Endodermal cell (in vitro differentiated cells): ENCODE measurements at regions not wholly inside any gene's neighbourhood (a gene's known extent, or its start where the extent isn't known, plus 50 kb on each side); places are given as distances from the start of the nearest gene placed in this dataset.

Experiments
- DNase-seq: peaks from one replicate; pipeline ENCODE4 v3.0.0-alpha.2; 2017
- H3K27ac ChIP-seq: 2 replicates; pipeline ENCODE4 v1.5.1; 2013; ENCODE audit warnings: mild to moderate bottlenecking, low read depth, low read length, moderate library complexity
- H3K27me3 ChIP-seq: 2 replicates; pipeline ENCODE4 v1.6.1; 2013; ENCODE audit warnings: mild to moderate bottlenecking, low read length, moderate library complexity; ENCODE audit not compliant: insufficient read depth, control insufficient read depth, poor library complexity, severe bottlenecking
- H3K36me3 ChIP-seq: 2 replicates; pipeline ENCODE4 v1.7.0; 2013; ENCODE audit warnings: mild to moderate bottlenecking, low read length, moderate library complexity; ENCODE audit not compliant: control insufficient read depth, insufficient read depth
- H3K4me1 ChIP-seq: one replicate; pipeline ENCODE4 v1.7.0; 2013; ENCODE audit warnings: low read length; ENCODE audit not compliant: control insufficient read depth, insufficient read depth
- H3K4me3 ChIP-seq: 2 replicates; pipeline ENCODE4 v1.5.1; 2013; ENCODE audit warnings: mild to moderate bottlenecking, low read length, moderate library complexity
- H3K9ac ChIP-seq: 2 replicates; pipeline ENCODE4 v1.6.1; 2013; ENCODE audit warnings: mild to moderate bottlenecking, low read length, moderate library complexity; ENCODE audit not compliant: poor library complexity, severe bottlenecking; ENCODE audit errors: extremely low read depth
- H3K9me3 ChIP-seq: 2 replicates; pipeline ENCODE4 v1.6.1; 2013; ENCODE audit warnings: mild to moderate bottlenecking, low read length, moderate library complexity; ENCODE audit not compliant: control insufficient read depth
- H3K27ac Mint-ChIP-seq: 2 replicates; pipeline ENCODE4 v1.8.0; 2020; ENCODE audit warnings: mixed read lengths
- H3K27me3 Mint-ChIP-seq: 2 replicates; pipeline ENCODE4 v1.8.0; 2021; ENCODE audit warnings: mild to moderate bottlenecking, mixed read lengths; ENCODE audit not compliant: insufficient read depth
- H3K36me3 Mint-ChIP-seq: 2 replicates; pipeline ENCODE4 v1.8.0; 2020; ENCODE audit warnings: low read depth, mixed read lengths
- H3K4me1 Mint-ChIP-seq: 2 replicates; pipeline ENCODE4 v1.8.0; 2020; ENCODE audit warnings: mixed read lengths
- H3K4me3 Mint-ChIP-seq: 2 replicates; pipeline ENCODE4 v1.8.0; 2020; ENCODE audit warnings: mild to moderate bottlenecking, moderate library complexity, mixed read lengths
- H3K9me3 Mint-ChIP-seq: 2 replicates; pipeline ENCODE4 v1.8.0; 2020; ENCODE audit warnings: mild to moderate bottlenecking, mixed read lengths
- CTCF ChIP-seq: fragments of 200-600 bp; sonication (generic); conservative IDR thresholded peaks from 2 replicates; pipeline ENCODE4 v1.5.0; 2021; ENCODE audit warnings: antibody characterized with exemption, mild to moderate bottlenecking
- WGBS, 2 experiments: methylation state at CpG; one replicate each; pipeline versions ENCODE4 v1.1.5 to v1.1.7; 2013; ENCODE audit warnings: missing lambda C conversion rate in 2 of 2, mixed read lengths in 1 of 2; ENCODE audit not compliant: insufficient coverage in 1 of 2, insufficient read length in 1 of 2; 5-methylcytosine and 5-hydroxymethylcytosine counted together

GRCh38 chr14:26867171-26867757 lies 269.4 kb upstream of the NOVA1 start:
- Histone ChIP-seq H3K9ac (no peak overlapping the region), H3K4me1 (peaks cover 4% of the 10 kb centered on the region), H3K4me3 (no peak overlapping the region), H3K36me3 (no peaks in the 10 kb centered on the region), H3K27ac (no peak overlapping the region), H3K9me3 (no peaks in the 10 kb centered on the region), H3K27me3 (no peaks in the 10 kb centered on the region)
- WGBS, 2 experiments: 43% methylated on average over 4 of the region's 6 CpGs; no CpG with 5 or more reads in 1 of the 2 experiments
- Mint-ChIP-seq H3K27ac (no peak overlapping the region), H3K36me3 (no peaks in the 10 kb centered on the region), H3K4me1 (peaks cover 23% of the 10 kb centered on the region), H3K9me3 (no peaks in the 10 kb centered on the region), H3K4me3 (no peak overlapping the region), H3K27me3 (no peaks in the 10 kb centered on the region)
- TF ChIP-seq CTCF: no peak
- DNase-seq: peak; percentile 59

- no peak overlapping the region for H3K9ac ChIP-seq
- Mint-ChIP-seq H3K27me3 (no peaks in the 10 kb centered on the region), H3K9me3 (no peaks in the 10 kb centered on the region), H3K36me3 (no peaks in the 10 kb centered on the region), H3K4me1 (peaks cover 40% of the 10 kb centered on the region), H3K27ac (no peak overlapping the region), H3K4me3 (no peak overlapping the region)
- WGBS, 2 experiments: 87 to 89% methylated on average over 1 to 2 of the region's 2 CpGs
- H3K27ac ChIP-seq: no peak overlapping the region
- H3K9me3 ChIP-seq: no peaks in the 10 kb centered on the region
- no peak for DNase-seq
- no peak overlapping the region for H3K4me3 ChIP-seq
- no peaks in the 10 kb centered on the region for H3K36me3 ChIP-seq
- TF ChIP-seq CTCF: no peak
- H3K4me1 ChIP-seq: peaks cover 8% of the 10 kb centered on the region
- H3K27me3 ChIP-seq: no peaks in the 10 kb centered on the region
Measured at GRCh38 chr14:26870096-26870495, 272.3 kb upstream of the NOVA1 start.

- H3K4me1 ChIP-seq: peaks cover 8% of the 10 kb centered on the region
- WGBS, 2 experiments: 79 to 80% methylated on average over 8 of the region's 8 CpGs
- H3K27ac ChIP-seq: peak overlapping the region; percentile 2
- no peaks in the 10 kb centered on the region for H3K27me3 ChIP-seq
- H3K4me3 ChIP-seq: no peak overlapping the region
- no peak overlapping the region for H3K27ac Mint-ChIP-seq
- no peak for DNase-seq
- H3K9me3 ChIP-seq: no peaks in the 10 kb centered on the region
- H3K27me3 Mint-ChIP-seq: no peaks in the 10 kb centered on the region
- no peaks in the 10 kb centered on the region for H3K36me3 ChIP-seq
- no peaks in the 10 kb centered on the region for H3K9me3 Mint-ChIP-seq
- no peak overlapping the region for H3K4me3 Mint-ChIP-seq
- no peaks in the 10 kb centered on the region for H3K36me3 Mint-ChIP-seq
- peaks cover 40% of the 10 kb centered on the region for H3K4me1 Mint-ChIP-seq
- no peak for TF ChIP-seq CTCF
- H3K9ac ChIP-seq: no peak overlapping the region
Measured at GRCh38 chr14:26870722-26871617, 273.1 kb upstream of the NOVA1 start.
